ENCODE measurements at regions not wholly inside any gene's neighbourhood (a gene's known extent, or its start where the extent isn't known, plus 50 kb on each side); places are given as distances from the start of the nearest gene placed in this dataset.

- no peak for DNase-seq
- no peak for TF ChIP-seq CTCF (IDR thresholded peaks at IDR 0.05)
These were observed 575.3 kb downstream of the ETV1 start for GRCh38 chr7:13414181-13414580.

GRCh38 chr7:13414661-13415107 is 574.8 kb downstream of the ETV1 start:
- no peaks in the 10 kb centered on the region for H3K36me3 ChIP-seq
- no peak overlapping the region for H3K4me3 ChIP-seq
- H3K4me1 ChIP-seq = no peaks in the 10 kb centered on the region
- no peaks in the 10 kb centered on the region for H3K9me3 ChIP-seq
- TF ChIP-seq CTCF (IDR thresholded peaks at IDR 0.05) = no peak
- intact Hi-C loops (cut with DNase I) = no loop called here
- no peaks in the 10 kb centered on the region for H3K27me3 ChIP-seq
- ATAC-seq (no peak), DNase-seq (no peak)
- no peak overlapping the region for H3K27ac ChIP-seq

More at GRCh38 chr7:13414181-13414580, 575.3 kb downstream of the ETV1 start:
- no peaks in the 10 kb centered on the region for H3K36me3 ChIP-seq
- H3K4me1 ChIP-seq = no peaks in the 10 kb centered on the region
- ATAC-seq = no peak
- no peak overlapping the region for H3K4me3 ChIP-seq
- H3K27ac ChIP-seq = no peak overlapping the region
- intact Hi-C loops (cut with DNase I) = no loop called here
- H3K27me3 ChIP-seq = no peaks in the 10 kb centered on the region
- no peaks in the 10 kb centered on the region for H3K9me3 ChIP-seq

- intact Hi-C loops (cut with DNase I) = no loop called here
- no peak for ATAC-seq
These were observed 573.4 kb downstream of the ETV1 start for GRCh38 chr7:13416071-13416470.

GRCh38 chr7:13416544-13416943 is 572.9 kb downstream of the ETV1 start:
- Histone ChIP-seq H3K27me3 (no peaks in the 10 kb centered on the region), H3K4me3 (no peak overlapping the region), H3K4me1 (no peaks in the 10 kb centered on the region), H3K9me3 (no peaks in the 10 kb centered on the region), H3K36me3 (no peaks in the 10 kb centered on the region), H3K27ac (no peak overlapping the region)
- no peak for ATAC-seq
- TF ChIP-seq CTCF (IDR thresholded peaks at IDR 0.05) = no peak
- no peak for DNase-seq
- intact Hi-C loops (cut with DNase I) = no loop called here

More at GRCh38 chr7:13416071-13416470, 573.4 kb downstream of the ETV1 start:
- DNase-seq = no peak
- no peaks in the 10 kb centered on the region for H3K9me3 ChIP-seq
- no peaks in the 10 kb centered on the region for H3K36me3 ChIP-seq
- no peak overlapping the region for H3K4me3 ChIP-seq
- H3K27me3 ChIP-seq = no peaks in the 10 kb centered on the region
- TF ChIP-seq CTCF (IDR thresholded peaks at IDR 0.05) = no peak
- no peaks in the 10 kb centered on the region for H3K4me1 ChIP-seq
- H3K27ac ChIP-seq = no peak overlapping the region

- H3K4me1 ChIP-seq = no peaks in the 10 kb centered on the region
- no peak overlapping the region for H3K4me3 ChIP-seq
- no peak for TF ChIP-seq CTCF (IDR thresholded peaks at IDR 0.05)
- H3K9me3 ChIP-seq = no peaks in the 10 kb centered on the region
- ATAC-seq (no peak), DNase-seq (no peak)
- H3K27ac ChIP-seq = no peak overlapping the region
- H3K36me3 ChIP-seq = no peaks in the 10 kb centered on the region
- H3K27me3 ChIP-seq = no peaks in the 10 kb centered on the region
- intact Hi-C loops (cut with DNase I) = no loop called here
These were observed 568.7 kb downstream of the ETV1 start for GRCh38 chr7:13420726-13421125.

- intact Hi-C loops (cut with DNase I) = no loop called here
- H3K27ac ChIP-seq = no peak overlapping the region
- TF ChIP-seq CTCF (IDR thresholded peaks at IDR 0.05) = no peak
- no peaks in the 10 kb centered on the region for H3K27me3 ChIP-seq
- no peak overlapping the region for H3K4me3 ChIP-seq
- ATAC-seq (no peak), DNase-seq (no peak)
- no peaks in the 10 kb centered on the region for H3K9me3 ChIP-seq
- no peaks in the 10 kb centered on the region for H3K4me1 ChIP-seq
- H3K36me3 ChIP-seq = no peaks in the 10 kb centered on the region
These were observed 567.7 kb downstream of the ETV1 start for GRCh38 chr7:13421776-13422175.

Measured in upper lobe of right lung (tissue), 1 donor.